RWPE2 (cell line): ENCODE measurements at regions not wholly inside any gene's neighbourhood (a gene's known extent, or its start where the extent isn't known, plus 50 kb on each side); places are given as distances from the start of the nearest gene placed in this dataset.

Source experiments
- ATAC-seq: fragments of 200-7000 bp; cut with Tn5 transposase; 3 replicates; pipeline ENCODE4 v1.9.1; 2021; ENCODE audit warnings: low read depth
- DNase-seq: peaks from one replicate; pipeline ENCODE4 v3.0.0-alpha.2; 2020; ENCODE audit warnings: low spot score
- H3K27ac ChIP-seq: fragments of 450-650 bp; 2 replicates; pipeline ENCODE4 v1.5.1; 2017; ENCODE audit warnings: mild to moderate bottlenecking; ENCODE audit not compliant: poor library complexity, severe bottlenecking
- H3K27me3 ChIP-seq: fragments of 250-450 bp; sonication (Bioruptor Pico); 2 replicates; pipeline ENCODE4 v1.5.1; 2021; ENCODE audit warnings: mild to moderate bottlenecking, moderate library complexity; ENCODE audit not compliant: insufficient read depth, poor library complexity, severe bottlenecking
- H3K36me3 ChIP-seq: fragments of 250-450 bp; sonication (Bioruptor Pico); 2 replicates; pipeline ENCODE4 v1.5.1; 2020; ENCODE audit warnings: low read depth, mild to moderate bottlenecking, moderate library complexity
- H3K4me1 ChIP-seq: fragments of 250-450 bp; sonication (Bioruptor Pico); 2 replicates; pipeline ENCODE4 v1.5.1; 2021; ENCODE audit warnings: mild to moderate bottlenecking, moderate library complexity; ENCODE audit not compliant: insufficient read depth, poor library complexity, severe bottlenecking
- H3K4me3 ChIP-seq: fragments of 250-450 bp; sonication (Bioruptor Pico); 2 replicates; pipeline ENCODE4 v1.5.1; 2021; ENCODE audit warnings: mild to moderate bottlenecking, moderate library complexity; ENCODE audit not compliant: severe bottlenecking
- H3K9me3 ChIP-seq: fragments of 250-450 bp; sonication (Bioruptor Pico); 2 replicates; pipeline ENCODE4 v1.5.1; 2021; ENCODE audit warnings: mild to moderate bottlenecking, moderate library complexity; ENCODE audit not compliant: severe bottlenecking
- CTCF ChIP-seq: fragments of 450-650 bp; IDR thresholded peaks from one replicate; pipeline ENCODE4 v1.5.1; 2017; ENCODE audit warnings: mild to moderate bottlenecking, moderate library complexity; ENCODE audit not compliant: poor library complexity, severe bottlenecking

- H3K9me3 ChIP-seq, result no peaks in the 10 kb centered on the region
- H3K27ac ChIP-seq, result no peak overlapping the region
- H3K4me1 ChIP-seq, result no peaks in the 10 kb centered on the region
- TF ChIP-seq CTCF, result no peak
- no peak overlapping the region for H3K4me3 ChIP-seq
- no peaks in the 10 kb centered on the region for H3K27me3 ChIP-seq
- no peak for DNase-seq
- H3K36me3 ChIP-seq, result no peaks in the 10 kb centered on the region
- ATAC-seq, result no peak
These were observed 612.7 kb downstream of the EPHA4 start for GRCh38 chr2:220959391-220959802.

- TF ChIP-seq CTCF, result no peak
- ATAC-seq (no peak), DNase-seq (no peak)
These were observed 610.8 kb downstream of the EPHA4 start for GRCh38 chr2:220961143-220961860.

DNA sequence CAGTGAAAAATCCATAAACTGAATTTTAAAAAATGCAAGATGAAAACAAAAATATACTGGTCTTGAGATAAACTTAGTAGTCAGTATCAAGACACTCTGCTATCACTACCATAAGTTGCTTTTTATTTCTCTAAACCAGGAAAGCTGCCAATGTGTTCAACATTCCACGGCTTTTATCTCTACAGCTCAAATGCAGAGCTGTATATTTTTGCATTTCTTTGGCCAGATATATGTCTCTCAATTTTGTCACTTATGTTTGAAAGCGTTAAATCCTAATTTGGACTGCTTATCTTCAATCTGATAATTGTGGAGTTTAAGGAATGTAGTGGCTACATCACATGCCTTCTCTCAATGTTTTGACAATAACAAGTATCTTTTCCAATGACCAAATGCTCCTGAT, 609.5 kb downstream of the EPHA4 start:
- no peaks in the 10 kb centered on the region for H3K9me3 ChIP-seq
- no peaks in the 10 kb centered on the region for H3K27me3 ChIP-seq
- ATAC-seq (no peak), DNase-seq (no peak)
- no peak overlapping the region for H3K4me3 ChIP-seq
- H3K27ac ChIP-seq, result no peak overlapping the region
- H3K36me3 ChIP-seq, result no peaks in the 10 kb centered on the region
- no peaks in the 10 kb centered on the region for H3K4me1 ChIP-seq
- TF ChIP-seq CTCF, result no peak

More at GRCh38 chr2:220961143-220961860, 610.8 kb downstream of the EPHA4 start:
- no peak overlapping the region for H3K4me3 ChIP-seq
- H3K27ac ChIP-seq, result no peak overlapping the region
- no peaks in the 10 kb centered on the region for H3K36me3 ChIP-seq
- H3K27me3 ChIP-seq, result no peaks in the 10 kb centered on the region
- no peaks in the 10 kb centered on the region for H3K9me3 ChIP-seq
- no peaks in the 10 kb centered on the region for H3K4me1 ChIP-seq

DNA sequence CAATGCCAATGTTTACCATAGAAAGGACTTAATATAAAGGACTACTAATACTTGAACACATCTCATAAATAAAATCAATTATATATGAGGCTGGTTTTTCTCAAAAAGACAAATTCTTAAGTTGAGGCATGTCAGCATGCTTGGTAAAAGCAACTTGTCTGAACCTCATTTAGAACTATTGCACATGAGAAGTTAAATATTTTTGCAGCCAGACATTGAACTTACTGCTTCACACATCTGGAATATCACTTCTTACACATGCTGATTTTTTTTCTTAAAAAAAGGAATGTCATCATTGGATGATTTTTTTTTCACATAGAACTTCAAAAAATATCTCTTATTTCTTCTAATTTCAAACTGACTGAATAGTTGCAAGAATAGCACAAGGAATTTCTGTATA, 609.0 kb downstream of the EPHA4 start:
- ATAC-seq, result no peak
- no peak overlapping the region for H3K27ac ChIP-seq
- H3K36me3 ChIP-seq, result no peaks in the 10 kb centered on the region
- no peaks in the 10 kb centered on the region for H3K27me3 ChIP-seq
- TF ChIP-seq CTCF, result no peak
- H3K4me3 ChIP-seq, result no peak overlapping the region
- no peaks in the 10 kb centered on the region for H3K9me3 ChIP-seq
- no peak for DNase-seq
- H3K4me1 ChIP-seq, result no peaks in the 10 kb centered on the region

DNA sequence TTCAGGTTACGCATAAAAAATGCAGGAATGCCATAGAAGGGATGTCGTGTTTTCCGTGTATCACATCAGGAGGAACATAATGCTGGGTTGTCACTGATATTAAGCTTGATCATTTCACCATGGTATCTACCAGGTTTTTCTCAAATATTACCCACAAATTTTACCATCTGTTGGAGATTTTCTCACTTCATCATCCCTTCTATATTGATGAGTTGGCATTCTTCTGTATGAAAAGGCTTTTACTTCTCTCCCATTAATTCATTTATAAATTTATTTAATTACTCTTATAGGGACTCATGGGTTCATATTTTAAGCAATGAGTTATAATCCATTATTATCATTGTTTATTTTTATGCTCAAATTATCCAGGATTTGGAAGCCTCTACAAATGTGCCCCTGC, 608.2 kb downstream of the EPHA4 start:
- H3K27ac ChIP-seq, result no peak overlapping the region
- H3K9me3 ChIP-seq, result no peaks in the 10 kb centered on the region
- no peaks in the 10 kb centered on the region for H3K4me1 ChIP-seq
- no peaks in the 10 kb centered on the region for H3K36me3 ChIP-seq
- H3K27me3 ChIP-seq, result no peaks in the 10 kb centered on the region
- H3K4me3 ChIP-seq, result no peak overlapping the region
- ATAC-seq (no peak), DNase-seq (no peak)
- TF ChIP-seq CTCF, result no peak
